IMR-90 (cell line): ENCODE measurements at regions not wholly inside any gene's neighbourhood (a gene's known extent, or its start where the extent isn't known, plus 50 kb on each side); places are given as distances from the start of the nearest gene placed in this dataset.

Experiments
- BHLHE40 ChIP-seq: fragments of 150-350 bp; IDR thresholded peaks from 2 replicates; pipeline ENCODE4 v1.6.1; 2016; ENCODE audit warnings: mild to moderate bottlenecking, low read depth, low read length
- CEBPB ChIP-seq: IDR thresholded peaks from 2 replicates; pipeline ENCODE4 v1.6.1; 2012; ENCODE audit warnings: low read depth, low read length, improper control_type of control experiment
- CHD1 ChIP-seq: IDR thresholded peaks from 2 replicates; pipeline ENCODE4 v1.6.1; 2012; ENCODE audit warnings: low read depth, low read length, improper control_type of control experiment
- CTCF ChIP-seq: conservative IDR thresholded peaks from 2 replicates; pipeline ENCODE4 v1.5.1; 2012; ENCODE audit warnings: mild to moderate bottlenecking, low read depth, low read length, improper control_type of control experiment
- ELK1 ChIP-seq: fragments of 150-350 bp; IDR thresholded peaks from 2 replicates; pipeline ENCODE4 v1.6.1; 2016; ENCODE audit warnings: low read depth, mild to moderate bottlenecking, low read length, moderate library complexity, borderline replicate concordance
- FOS ChIP-seq: fragments of 150-350 bp; IDR thresholded peaks from 2 replicates; pipeline ENCODE4 v1.6.1; 2016; ENCODE audit warnings: low read depth, low read length
- MAFK ChIP-seq: IDR thresholded peaks from 2 replicates; pipeline ENCODE4 v1.6.1; 2012; ENCODE audit warnings: low read depth, low read length, improper control_type of control experiment
- MAZ ChIP-seq: IDR thresholded peaks from 2 replicates; pipeline ENCODE4 v1.6.1; 2012; ENCODE audit warnings: low read depth, mild to moderate bottlenecking, low read length, improper control_type of control experiment, moderate library complexity, borderline replicate concordance
- MXI1 ChIP-seq: IDR thresholded peaks from 2 replicates; pipeline ENCODE4 v1.6.1; 2012; ENCODE audit warnings: low read depth, mild to moderate bottlenecking, low read length, moderate library complexity, borderline replicate concordance
- POLR2A ChIP-seq: IDR thresholded peaks from 2 replicates; pipeline ENCODE4 v1.6.1; 2012; ENCODE audit warnings: mild to moderate bottlenecking, low read depth, low read length
- RAD21 ChIP-seq: IDR thresholded peaks from 2 replicates; pipeline ENCODE4 v1.6.1; 2012; ENCODE audit warnings: low read length, improper control_type of control experiment
- RFX5 ChIP-seq: IDR thresholded peaks from 2 replicates; pipeline ENCODE4 v1.8.0; 2012; ENCODE audit warnings: low read depth, mild to moderate bottlenecking, low read length, moderate library complexity
- SMC3 ChIP-seq: fragments of 150-350 bp; IDR thresholded peaks from 2 replicates; pipeline ENCODE4 v1.6.1; 2016; ENCODE audit warnings: low read depth, mild to moderate bottlenecking, antibody characterized with exemption, low read length, moderate library complexity

- no peak for TF ChIP-seq CTCF
- TF ChIP-seq POLR2A = no peak
- no peak for TF ChIP-seq RAD21
- no peak for TF ChIP-seq MAFK
- TF ChIP-seq CEBPB = no peak
- TF ChIP-seq MXI1 = no peak
- no peak for TF ChIP-seq SMC3
- no peak for TF ChIP-seq FOS
- no peak for TF ChIP-seq CHD1
- no peak for TF ChIP-seq RFX5
- TF ChIP-seq BHLHE40 = no peak
- TF ChIP-seq ELK1 = no peak
- TF ChIP-seq MAZ = no peak
Measured at GRCh38 chr12:62098132-62098531, 162.1 kb upstream of the USP15 start.
